Tibial nerve (tissue), 4 donors: ENCODE measurements at regions not wholly inside any gene's neighbourhood (a gene's known extent, or its start where the extent isn't known, plus 50 kb on each side); places are given as distances from the start of the nearest gene placed in this dataset.

Source experiments
- DNase-seq, 2 donors: peaks; one replicate each; pipeline ENCODE4 v3.0.0-alpha.2; 2019; ENCODE audit warnings: low spot score in 2 of 2
- H3K27ac ChIP-seq, 4 donors: fragments of 200-600 bp; sonication (generic) in 3 of 4; one replicate each; pipeline ENCODE4 v1.5.1; 2017 to 2019; ENCODE audit warnings: mild to moderate bottlenecking in 1 of 4
- H3K27me3 ChIP-seq, 2 donors: fragments of 200-600 bp; sonication (generic) in 1 of 2; one replicate each; pipeline versions ENCODE4 v1.5.1 to v1.6.0; 2017 to 2019
- H3K36me3 ChIP-seq, 3 donors: fragments of 200-600 bp; sonication (generic); one replicate each; pipeline ENCODE4 v1.5.1; 2018 to 2019
- H3K4me1 ChIP-seq, 4 donors: fragments of 200-600 bp; sonication (generic) in 3 of 4; one replicate each; pipeline ENCODE4 v1.5.1; 2017 to 2019
- H3K4me3 ChIP-seq, 4 donors: fragments of 200-600 bp; sonication (generic) in 3 of 4; one replicate each; pipeline ENCODE4 v1.5.1; 2017 to 2019; ENCODE audit warnings: mild to moderate bottlenecking in 1 of 4, moderate library complexity in 1 of 4
- H3K9me3 ChIP-seq, 4 donors: fragments of 200-600 bp; sonication (generic) in 3 of 4; one replicate each; pipeline ENCODE4 v1.5.1; 2017 to 2019
- EP300 ChIP-seq, 2 donors: sonication (generic); formaldehyde crosslinking; IDR thresholded peaks; one replicate each; pipeline ENCODE4 v1.6.1; 2017; ENCODE audit warnings: antibody characterized with exemption in 2 of 2, mild to moderate bottlenecking in 1 of 2
- POLR2A ChIP-seq, 2 donors: fragments of 450-650 bp; IDR thresholded peaks; one replicate each; pipeline ENCODE4 v1.6.1; 2017; ENCODE audit warnings: antibody characterized with exemption in 2 of 2, mild to moderate bottlenecking in 2 of 2, moderate library complexity in 2 of 2
- WGBS, 2 donors: methylation state at CpG; one replicate each; pipeline ENCODE4 v1.1.5; 2018; 5-methylcytosine and 5-hydroxymethylcytosine counted together
- TF ChIP-seq, protein P1 (sequence below), 5 experiments: fragments of 200-600 bp in 3 of 5; fragments of 450-650 bp in 2 of 5; sonication (generic) in 3 of 5; IDR thresholded peaks; one replicate each; pipeline ENCODE4 v1.5.1; 2016 to 2019; ENCODE audit warnings: antibody characterized with exemption in 5 of 5, mild to moderate bottlenecking in 3 of 5, moderate library complexity in 2 of 5

- DNase-seq: no peak
- no peak overlapping the region for H3K4me3 ChIP-seq
- H3K36me3 ChIP-seq: no peaks in the 10 kb centered on the region
- H3K27ac ChIP-seq: no peak overlapping the region
- H3K9me3 ChIP-seq: no peaks in the 10 kb centered on the region
- H3K27me3 ChIP-seq: no peaks in the 10 kb centered on the region
- WGBS, 2 donors: 4 to 7% methylated on average over 8 of the region's 10 CpGs
- peaks cover 0 to 10% (median 5%) of the 10 kb centered on the region in 4 donors for H3K4me1 ChIP-seq
- TF ChIP-seq, protein P1, sequence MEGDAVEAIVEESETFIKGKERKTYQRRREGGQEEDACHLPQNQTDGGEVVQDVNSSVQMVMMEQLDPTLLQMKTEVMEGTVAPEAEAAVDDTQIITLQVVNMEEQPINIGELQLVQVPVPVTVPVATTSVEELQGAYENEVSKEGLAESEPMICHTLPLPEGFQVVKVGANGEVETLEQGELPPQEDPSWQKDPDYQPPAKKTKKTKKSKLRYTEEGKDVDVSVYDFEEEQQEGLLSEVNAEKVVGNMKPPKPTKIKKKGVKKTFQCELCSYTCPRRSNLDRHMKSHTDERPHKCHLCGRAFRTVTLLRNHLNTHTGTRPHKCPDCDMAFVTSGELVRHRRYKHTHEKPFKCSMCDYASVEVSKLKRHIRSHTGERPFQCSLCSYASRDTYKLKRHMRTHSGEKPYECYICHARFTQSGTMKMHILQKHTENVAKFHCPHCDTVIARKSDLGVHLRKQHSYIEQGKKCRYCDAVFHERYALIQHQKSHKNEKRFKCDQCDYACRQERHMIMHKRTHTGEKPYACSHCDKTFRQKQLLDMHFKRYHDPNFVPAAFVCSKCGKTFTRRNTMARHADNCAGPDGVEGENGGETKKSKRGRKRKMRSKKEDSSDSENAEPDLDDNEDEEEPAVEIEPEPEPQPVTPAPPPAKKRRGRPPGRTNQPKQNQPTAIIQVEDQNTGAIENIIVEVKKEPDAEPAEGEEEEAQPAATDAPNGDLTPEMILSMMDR (IDR thresholded peaks at IDR 0.05): no peak
- TF ChIP-seq POLR2A (IDR thresholded peaks at IDR 0.05) (no peak), EP300 (IDR thresholded peaks at IDR 0.05) (no peak)
Measured at GRCh38 chr20:56859801-56860261, 230.7 kb downstream of the TFAP2C start.

DNA sequence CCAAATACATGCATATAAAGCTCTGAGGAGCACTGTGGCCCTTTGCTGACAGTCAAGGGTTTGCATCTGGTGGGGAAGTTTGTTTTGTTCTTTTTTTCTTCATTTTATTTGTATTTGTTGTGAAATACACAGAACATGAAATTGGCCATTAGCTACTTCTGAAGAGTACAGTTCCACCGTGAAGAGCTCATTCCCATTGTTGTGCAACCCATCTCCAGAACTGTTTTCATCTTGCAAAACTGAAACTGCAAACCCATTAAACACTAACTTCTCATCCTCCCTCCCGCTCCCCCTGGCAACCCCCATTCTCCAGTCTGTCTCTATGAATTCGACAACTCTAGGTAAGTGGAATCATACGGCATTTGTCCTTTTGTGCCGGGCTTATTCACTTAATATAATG, 231.3 kb downstream of the TFAP2C start:
- no peaks in the 10 kb centered on the region for H3K36me3 ChIP-seq
- H3K9me3 ChIP-seq: no peaks in the 10 kb centered on the region
- no peaks in the 10 kb centered on the region for H3K27me3 ChIP-seq
- no peak overlapping the region for H3K27ac ChIP-seq
- H3K4me3 ChIP-seq: no peak overlapping the region
- H3K4me1 ChIP-seq: peaks cover 0 to 10% (median 5%) of the 10 kb centered on the region in 4 donors
- TF ChIP-seq EP300 (IDR thresholded peaks at IDR 0.05) (no peak), POLR2A (IDR thresholded peaks at IDR 0.05) (no peak)
- TF ChIP-seq, protein P1 (IDR thresholded peaks at IDR 0.05): no peak
- DNase-seq: no peak
- WGBS, 2 donors: 67 to 74% methylated on average over 5 of the region's 5 CpGs

GRCh38 chr20:56861590-56861989, 232.5 kb downstream of the TFAP2C start:
- no peak for DNase-seq
- Histone ChIP-seq H3K27ac (no peak overlapping the region), H3K27me3 (no peaks in the 10 kb centered on the region), H3K4me3 (no peak overlapping the region), H3K4me1 (peaks cover 0 to 10% (median 5%) of the 10 kb centered on the region in 4 donors), H3K9me3 (no peaks in the 10 kb centered on the region), H3K36me3 (no peaks in the 10 kb centered on the region)
- WGBS, 2 donors: 40 to 44% methylated on average over 6 of the region's 6 CpGs
- TF ChIP-seq EP300 (IDR thresholded peaks at IDR 0.05) (no peak), POLR2A (IDR thresholded peaks at IDR 0.05) (no peak)
- TF ChIP-seq, protein P1 (IDR thresholded peaks at IDR 0.05): no peak

GRCh38 chr20:56865055-56865454, 235.9 kb downstream of the TFAP2C start:
- no peak overlapping the region for H3K4me3 ChIP-seq
- no peak for DNase-seq
- H3K9me3 ChIP-seq: peaks cover 0 to 21% (median 0%) of the 10 kb centered on the region in 4 donors
- TF ChIP-seq POLR2A (IDR thresholded peaks at IDR 0.05) (no peak), EP300 (IDR thresholded peaks at IDR 0.05) (no peak)
- TF ChIP-seq, protein P1 (IDR thresholded peaks at IDR 0.05): no peak
- peaks cover 0 to 3% (median under 1%) of the 10 kb centered on the region in 4 donors for H3K4me1 ChIP-seq
- no peaks in the 10 kb centered on the region for H3K27me3 ChIP-seq
- 22 to 25% methylated on average over 10 of the region's 10 CpGs for WGBS, 2 donors
- H3K27ac ChIP-seq: no peak overlapping the region
- H3K36me3 ChIP-seq: no peaks in the 10 kb centered on the region

GRCh38 chr20:56867128-56867527, 238.0 kb downstream of the TFAP2C start:
- TF ChIP-seq, protein P1 (IDR thresholded peaks at IDR 0.05): no peak
- no peak for TF ChIP-seq POLR2A (IDR thresholded peaks at IDR 0.05)
- no peak for TF ChIP-seq EP300 (IDR thresholded peaks at IDR 0.05)
- no peak overlapping the region for H3K27ac ChIP-seq
- WGBS, 2 donors: 73 to 81% methylated on average over 4 of the region's 4 CpGs
- H3K27me3 ChIP-seq: no peaks in the 10 kb centered on the region
- no peaks in the 10 kb centered on the region for H3K36me3 ChIP-seq
- no peaks in the 10 kb centered on the region for H3K4me1 ChIP-seq
- no peak for DNase-seq
- H3K9me3 ChIP-seq: peaks cover 0 to 21% (median 0%) of the 10 kb centered on the region in 4 donors
- no peak overlapping the region for H3K4me3 ChIP-seq
